AG20443 (cell line): ENCODE measurements at regions not wholly inside any gene's neighbourhood (a gene's known extent, or its start where the extent isn't known, plus 50 kb on each side); places are given as distances from the start of the nearest gene placed in this dataset.

Source experiments
- DNase-seq: peaks from one replicate; pipeline ENCODE4 v3.0.0; 2012; ENCODE audit warnings: low spot score, mixed read lengths

DNA sequence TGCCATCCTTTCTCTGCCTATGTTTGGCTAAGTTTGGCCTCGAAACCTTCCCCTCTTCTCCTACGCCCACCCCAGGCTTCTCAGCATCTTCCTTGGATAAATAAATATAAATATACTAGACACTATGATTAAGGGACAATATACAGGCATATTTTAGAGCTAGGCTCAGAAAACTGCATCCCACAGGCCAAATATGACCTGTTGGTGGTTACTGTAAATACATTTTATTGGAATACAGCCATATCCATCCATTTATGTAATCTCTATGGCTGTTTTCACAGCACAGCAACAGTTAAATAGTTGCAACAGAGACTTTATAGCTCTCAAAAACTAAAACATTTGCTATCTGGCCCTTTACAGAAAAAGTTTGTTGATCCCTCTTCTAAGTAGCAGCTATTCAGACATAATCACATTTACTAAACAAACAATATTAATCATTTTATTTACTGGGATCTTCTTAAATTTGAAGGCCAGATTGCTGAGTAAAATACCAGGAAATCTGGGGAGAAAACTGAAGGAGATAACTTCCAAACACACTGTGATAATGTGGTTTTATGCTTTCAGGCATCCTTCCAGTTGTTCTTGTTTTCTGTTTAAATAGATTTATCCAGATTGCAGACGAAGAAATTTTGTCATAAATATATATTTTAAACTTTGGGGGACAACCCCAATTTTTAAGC, 269.7 kb upstream of the THRB start:
- no peak for DNase-seq

DNA sequence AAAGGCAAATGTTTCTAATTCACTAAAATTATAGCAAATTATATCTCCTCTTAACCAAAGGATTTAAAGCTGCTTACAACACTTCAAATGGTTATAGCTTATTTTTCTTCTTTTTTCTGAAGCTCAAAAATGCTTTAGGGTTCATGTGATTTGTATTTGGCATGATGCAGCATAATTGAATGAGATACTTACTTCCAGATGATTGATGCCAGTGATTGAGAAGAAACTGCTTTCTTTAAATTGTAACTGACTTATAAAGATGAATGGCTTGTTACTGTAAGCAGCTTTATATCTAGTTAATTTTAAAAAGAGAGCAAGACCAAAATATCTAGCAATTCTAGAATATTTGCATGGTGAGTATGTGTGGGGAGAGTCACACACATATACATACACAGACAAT, 270.7 kb upstream of the THRB start:
- no peak for DNase-seq

DNA sequence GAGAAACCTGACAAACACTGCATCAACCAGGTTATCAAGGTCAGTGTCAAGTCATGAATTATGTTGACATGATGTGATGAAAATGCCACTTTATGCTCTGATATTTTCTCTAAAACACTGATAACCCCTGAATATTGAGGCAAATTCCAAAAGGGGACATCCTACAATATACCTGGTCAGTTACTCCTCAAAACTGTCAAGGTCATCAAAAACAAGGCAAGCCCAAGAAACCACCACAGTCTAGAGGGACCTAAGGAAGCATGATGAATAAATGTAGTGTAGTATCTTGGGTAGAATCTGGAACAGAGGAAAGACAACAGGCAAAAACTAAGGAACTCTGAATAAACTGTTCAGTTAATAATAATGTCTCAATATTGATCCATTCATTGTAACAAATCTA, 275.3 kb upstream of the THRB start:
- no peak for DNase-seq

DNA sequence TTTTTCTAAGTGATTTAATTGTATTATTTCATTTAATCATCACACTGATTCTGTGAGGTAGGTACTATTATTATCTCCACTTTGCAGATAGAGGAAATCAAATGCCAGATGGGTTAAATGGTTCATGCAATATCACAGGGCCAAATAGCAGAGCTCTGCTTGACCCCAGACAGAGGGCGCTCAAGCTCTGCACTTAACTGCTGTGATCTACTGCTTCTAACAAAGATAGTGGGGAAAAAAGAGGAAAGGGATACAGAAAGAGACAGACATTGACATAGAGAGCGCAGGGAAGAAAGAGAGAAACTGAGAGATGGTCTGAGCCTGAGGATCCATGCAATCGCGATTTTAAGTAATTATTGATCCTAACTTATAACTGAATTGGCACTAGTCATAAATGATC, 279.1 kb upstream of the THRB start:
- peak; percentile 59 for DNase-seq

DNA sequence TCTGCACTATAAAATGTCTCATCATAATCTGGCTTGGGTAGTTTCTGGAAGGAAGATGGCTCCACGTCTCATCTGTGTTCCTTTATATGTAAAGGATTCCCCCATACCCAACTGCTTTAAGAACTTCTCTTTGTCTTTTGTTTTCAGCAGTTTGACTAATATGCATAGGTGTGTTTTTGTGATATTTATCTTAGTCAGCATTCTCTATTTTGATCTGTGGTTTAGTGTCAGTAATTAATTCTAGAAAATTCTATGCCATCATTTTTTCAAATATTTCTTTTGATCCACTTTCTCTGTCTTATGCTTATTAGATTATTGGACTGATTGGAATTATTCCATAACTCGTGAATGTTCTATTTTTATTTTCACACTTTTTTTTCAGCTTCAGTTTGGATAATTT, 286.3 kb upstream of the THRB start:
- no peak for DNase-seq

DNA sequence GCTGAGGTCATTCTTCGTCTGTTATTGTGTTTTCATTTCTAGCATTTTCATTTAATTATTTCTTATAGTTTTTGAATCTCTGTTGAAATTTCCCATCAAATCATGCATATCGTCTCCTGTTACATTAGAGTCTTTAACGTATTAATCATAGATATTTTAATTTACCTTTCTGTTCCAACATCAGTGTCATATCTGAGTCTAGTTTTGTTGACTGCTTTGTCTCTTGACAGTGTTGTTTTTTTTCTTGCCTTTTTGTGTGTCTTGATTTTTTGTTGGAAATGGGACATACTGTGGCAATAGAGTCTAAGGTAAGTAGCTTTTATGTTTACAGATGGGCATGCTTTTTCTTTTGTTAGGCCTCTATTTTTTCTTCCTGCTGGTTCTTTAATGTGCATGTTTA, 286.8 kb upstream of the THRB start:
- no peak for DNase-seq

DNA sequence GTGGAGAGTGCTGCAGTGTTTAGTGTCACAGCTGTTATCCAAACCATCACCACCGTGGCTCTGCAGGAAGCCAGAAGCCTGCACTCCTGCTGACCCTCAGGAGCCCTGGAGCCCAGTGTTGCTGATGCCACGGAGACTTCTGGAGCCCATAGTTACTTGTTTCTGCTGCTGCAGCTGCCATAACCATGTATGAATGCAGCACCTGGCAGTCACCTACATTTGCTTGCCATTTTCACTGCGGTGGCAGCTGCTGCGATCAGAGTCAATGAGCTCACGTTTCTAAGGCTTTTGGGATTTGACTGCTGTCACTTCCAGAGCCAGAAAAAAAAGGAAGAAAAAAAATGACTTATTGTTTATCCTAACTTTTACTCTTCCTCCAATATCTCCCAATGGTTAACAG, 299.2 kb upstream of the THRB start:
- no peak for DNase-seq

DNA sequence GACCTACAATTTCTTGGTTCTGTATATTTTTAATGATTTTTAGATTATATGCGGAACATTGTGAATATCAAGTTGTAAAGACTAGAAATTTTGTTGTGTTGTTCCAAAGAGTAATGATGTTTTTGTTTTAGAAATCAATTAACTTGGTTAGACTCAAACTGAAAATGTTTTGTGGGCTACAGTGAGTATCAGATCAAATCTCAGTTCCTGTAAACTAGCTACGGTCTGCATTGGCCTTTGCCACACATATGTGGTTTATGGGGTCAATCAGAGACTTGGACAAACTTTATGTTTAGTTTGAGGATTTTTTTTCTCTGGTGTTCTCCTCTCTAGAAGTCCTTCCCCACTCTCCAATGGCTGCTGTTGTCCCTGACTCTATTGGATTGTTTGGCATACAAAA, 308.0 kb upstream of the THRB start:
- DNase-seq, result no peak

DNA sequence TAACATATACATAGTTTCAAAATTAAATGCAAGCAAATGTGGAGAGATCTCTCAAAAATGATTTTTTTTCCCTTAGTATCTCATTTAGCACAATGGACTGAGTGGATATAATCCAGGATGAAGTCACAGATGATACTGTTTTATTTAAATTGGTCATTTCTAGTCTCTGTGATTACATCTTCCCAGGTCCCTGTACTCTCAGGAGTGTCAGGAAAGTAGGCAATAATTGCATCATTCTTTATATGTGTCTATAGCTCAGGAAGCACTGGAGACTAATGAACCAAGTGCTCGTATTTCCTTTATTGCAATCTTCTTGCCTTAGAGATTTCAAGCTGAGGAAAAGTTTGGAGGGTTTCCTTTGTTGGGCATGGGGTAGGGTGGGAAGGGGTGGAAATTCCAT, 309.4 kb upstream of the THRB start:
- no peak for DNase-seq

DNA sequence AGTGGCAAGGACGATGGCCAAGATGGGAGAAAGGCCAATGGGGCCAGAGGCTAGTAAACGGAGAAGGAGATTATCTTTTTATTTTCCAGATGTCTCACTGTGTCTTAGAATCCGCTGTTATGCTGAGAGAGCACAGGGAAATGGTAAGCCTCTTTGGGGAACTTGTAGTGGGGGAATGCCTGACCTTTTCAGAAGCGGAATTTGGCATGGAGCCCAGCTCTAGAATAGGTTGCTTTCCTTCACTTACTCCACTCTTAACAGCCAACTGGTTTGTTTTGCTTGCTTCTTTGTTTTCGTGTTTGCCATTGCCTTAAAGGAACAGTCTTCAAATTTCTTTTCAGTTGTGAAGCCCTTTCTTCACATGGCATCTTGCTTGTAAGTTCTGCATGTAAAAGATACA, 316.2 kb upstream of the THRB start:
- DNase-seq, result no peak

DNA sequence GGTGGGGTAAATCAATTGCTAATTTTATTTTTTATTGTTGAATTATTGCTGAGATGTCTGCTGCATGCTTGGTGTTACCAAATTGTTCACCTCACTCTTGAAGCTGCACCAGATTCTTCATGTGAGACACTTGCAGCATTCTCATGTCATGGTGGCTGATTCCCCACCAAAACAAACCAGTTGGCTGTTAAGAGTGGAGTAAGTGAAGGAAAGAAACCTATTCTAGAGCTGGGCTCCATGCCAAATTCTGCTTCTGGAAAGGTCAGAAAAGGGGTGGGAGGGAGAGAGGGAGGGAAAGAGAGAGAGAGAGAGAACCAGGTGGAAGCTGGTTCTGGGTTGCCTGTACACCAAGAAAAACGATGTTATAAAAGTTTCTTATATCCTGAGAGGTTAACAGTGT, 317.5 kb upstream of the THRB start:
- DNase-seq, result no peak

DNA sequence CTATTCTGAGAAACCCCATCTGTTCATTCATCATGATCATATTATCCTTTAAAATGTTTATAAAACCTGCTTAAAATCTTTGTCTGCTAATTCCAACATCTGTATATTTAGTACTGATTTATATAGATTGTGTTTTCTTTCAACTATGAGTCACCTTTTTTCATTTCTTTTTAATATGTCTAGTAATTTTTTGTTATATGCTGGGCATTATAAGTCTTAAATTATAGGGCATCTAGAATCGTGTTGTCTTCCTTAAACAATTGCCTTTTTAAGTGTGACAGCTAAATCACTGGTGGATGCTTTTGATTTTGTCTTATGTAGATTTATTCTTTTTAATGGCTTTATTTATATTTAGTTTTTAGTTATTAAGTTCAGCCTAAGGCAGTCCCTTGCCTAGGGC, 323.4 kb upstream of the THRB start:
- DNase-seq, result no peak

DNA sequence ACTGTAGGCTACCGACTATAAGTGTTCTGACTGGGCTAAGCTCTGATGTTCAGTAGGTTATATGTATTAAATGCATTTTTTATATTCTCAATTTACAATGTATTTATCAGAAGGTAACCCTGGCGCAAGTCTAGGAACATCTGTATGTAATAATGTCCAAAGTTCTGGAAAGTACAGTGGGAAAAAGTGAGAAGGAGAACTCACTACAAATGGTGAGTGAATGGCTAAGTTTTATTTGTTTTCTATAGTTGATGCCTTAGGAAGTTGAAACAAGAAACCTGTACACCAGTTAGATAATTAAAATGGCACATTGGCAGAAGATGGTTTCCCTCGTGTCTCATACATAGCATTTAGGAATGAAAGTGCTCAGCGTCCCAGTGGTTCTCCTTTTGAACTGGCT, 333.4 kb upstream of the THRB start:
- no peak for DNase-seq

DNA sequence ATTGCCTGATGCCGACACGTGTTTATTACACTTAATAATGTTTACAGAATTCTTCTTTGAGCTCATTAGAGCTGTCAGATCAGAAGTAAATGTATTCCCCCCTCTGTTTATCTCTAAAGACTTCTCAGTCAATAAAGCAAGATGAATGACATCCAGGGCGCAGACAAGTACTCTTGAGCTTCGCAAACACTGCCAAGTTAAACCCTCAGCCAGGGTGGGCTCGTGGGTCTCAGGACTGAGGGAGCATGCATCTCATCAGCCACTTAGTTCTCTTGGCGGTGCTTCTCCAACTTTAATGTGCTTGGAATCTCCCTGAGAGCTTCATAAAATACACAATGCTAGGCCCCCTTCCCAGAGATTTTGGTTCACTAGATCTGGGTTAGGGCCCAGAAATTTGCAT, 333.9 kb upstream of the THRB start:
- DNase-seq, result no peak

DNA sequence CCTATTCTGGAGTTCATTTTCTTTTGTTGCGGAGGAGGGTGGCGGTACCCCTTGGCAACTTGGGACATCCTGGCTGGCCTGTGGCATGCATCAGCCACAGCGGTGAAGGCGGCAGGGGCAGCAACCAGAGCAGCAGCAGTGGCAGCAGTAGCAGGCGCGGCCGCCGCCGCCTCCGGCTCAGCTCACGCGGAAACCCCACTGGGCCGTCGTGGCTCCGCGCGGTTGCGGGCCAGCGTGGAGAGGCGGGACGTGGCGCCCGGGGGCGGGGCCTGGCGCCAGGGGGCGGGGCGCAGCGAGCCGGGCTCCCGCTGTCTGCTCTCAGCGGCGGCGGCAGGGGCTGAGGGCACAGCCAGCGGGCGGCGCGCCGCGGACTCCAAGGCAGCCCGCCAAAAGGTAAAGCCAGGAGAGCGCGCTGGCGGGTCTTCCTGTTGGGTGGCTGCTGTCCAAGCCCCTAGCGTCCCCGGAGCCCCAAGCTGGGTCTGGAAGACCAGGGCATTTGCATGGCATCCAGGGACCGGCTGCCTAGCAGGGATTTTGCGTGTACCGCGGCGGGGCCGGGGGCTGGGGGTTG, 334.4 kb upstream of the THRB start:
- peak; percentile 75 for DNase-seq

DNA sequence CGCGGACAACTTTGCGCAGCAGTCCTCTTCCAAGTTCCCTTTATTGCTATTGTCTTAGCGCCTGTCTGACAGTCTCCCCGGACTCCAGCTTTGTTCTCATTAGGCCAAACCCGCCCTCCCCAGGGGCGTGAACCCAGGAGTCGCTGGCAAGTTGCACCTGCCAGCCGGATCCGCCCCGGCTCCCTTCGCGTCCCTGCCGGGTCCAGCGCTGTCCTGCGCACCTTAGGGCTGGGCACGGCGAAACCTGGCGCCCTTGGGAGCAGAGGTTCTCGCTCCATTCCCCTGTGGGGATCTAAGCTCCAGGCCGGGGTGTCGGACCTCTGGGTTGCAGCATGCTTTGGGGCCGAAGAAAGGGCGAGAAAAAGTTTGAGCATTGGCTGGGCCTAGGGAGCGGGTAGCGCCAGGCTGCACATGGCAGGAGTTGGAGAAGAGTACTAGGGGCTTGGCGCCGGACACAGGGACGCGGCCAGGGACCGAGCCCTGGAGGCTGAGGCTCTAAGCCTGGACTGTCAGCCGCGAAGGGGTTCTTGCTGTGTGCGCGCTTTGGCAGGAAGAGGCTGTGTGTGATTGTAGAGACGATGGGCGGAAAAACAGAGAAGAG, 335.1 kb upstream of the THRB start:
- peak; percentile 18 for DNase-seq

DNA sequence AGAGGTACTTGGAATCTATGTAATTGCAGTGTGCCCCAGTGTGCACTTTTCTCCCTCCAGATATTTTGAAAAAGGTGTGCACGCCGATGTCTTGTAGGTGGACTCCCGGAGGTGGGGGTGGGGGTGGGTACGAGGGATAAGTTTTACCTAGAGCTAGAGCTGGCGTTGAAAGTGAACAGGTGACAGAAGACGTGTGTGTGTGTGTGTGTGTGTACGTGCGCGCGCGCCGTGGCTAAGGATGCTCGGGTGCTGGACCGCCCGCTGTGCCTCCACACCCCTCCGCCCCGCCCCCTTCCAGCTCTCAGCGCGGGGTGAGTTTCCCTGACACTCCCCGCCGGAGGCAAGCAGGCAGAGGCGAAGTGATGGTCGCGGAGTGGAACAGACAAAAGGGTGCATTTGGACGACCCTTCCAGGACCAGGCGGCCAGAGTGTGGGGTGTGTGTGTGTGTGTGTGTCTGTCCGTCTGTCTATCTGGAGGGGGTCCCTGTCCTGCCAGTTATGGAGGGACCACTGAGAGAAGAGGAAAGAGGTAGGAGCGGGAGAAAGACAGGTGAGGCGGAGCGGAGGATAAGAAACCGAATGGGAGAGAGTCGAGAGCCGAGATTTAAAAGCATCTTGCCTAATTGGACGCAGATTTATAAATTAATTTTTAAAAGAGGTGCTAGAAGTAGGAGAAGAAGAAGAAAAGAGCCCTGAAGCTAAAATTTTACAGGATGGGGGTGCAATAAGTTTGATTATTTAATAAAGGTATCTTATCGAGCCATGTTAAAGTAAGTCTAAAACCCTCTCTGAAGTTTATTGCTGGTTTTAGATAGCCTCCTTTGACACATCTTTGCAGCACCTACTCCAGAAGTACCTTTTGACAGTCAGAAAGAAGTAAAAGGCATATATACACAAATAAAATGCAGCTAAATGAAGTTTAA, 335.8 kb upstream of the THRB start:
- DNase-seq, result peak; percentile 13

DNA sequence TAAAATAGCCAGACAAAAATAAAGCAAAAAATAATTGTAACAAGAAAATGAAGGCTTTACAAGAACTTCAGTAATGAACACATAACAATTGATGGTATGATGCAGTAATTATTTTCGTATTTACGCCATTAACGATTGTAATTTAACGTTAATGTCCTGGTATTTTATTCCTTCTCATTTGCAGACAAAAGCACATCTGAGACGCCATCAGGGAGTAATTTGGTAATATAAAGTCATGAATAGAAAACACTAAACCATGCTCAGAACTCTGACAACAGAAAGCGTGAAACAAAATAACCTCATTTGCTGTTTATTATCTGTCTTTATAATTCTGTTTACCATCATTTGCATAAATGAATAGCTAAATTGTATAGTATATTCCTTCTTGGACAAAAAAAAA, 336.6 kb upstream of the THRB start:
- no peak for DNase-seq

DNA sequence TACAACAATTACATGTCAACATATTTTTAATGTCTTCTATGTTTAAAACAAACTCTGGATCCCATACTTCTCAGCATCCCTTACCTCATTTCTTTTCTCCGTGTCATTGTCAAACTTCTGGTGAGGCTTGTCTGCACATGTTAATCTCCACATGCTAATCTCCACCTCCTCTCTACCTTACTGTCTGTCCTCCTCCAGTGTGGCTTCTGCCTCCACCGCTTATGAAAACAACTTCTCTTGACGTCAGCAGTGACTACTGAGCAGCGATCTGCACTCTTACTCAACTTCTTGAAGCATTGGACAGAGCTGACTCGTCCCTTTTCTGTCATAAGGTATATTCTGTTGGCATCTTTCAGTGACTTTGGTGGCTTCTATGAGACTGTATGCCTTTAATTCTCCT, 338.2 kb upstream of the THRB start:
- DNase-seq, result no peak

DNA sequence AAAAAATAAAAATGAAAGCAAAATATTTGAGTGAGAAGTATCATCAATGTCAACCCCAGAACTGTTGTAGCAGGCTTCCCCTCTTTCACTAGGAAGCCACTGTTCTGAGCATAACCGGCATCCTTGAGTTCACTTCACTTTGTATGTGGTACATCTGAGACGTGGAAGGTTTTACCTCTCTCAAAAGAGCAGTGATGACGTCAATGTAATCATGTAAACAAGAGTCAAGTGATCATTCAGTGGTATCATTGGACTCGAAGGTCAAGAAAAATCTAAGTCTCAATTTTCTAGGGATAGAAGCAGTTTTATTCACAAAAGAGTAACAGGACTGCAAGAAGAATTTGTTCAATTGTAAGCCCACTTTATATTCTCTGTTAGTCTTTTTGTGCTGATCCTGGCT, 339.8 kb upstream of the THRB start:
- DNase-seq, result no peak

DNA sequence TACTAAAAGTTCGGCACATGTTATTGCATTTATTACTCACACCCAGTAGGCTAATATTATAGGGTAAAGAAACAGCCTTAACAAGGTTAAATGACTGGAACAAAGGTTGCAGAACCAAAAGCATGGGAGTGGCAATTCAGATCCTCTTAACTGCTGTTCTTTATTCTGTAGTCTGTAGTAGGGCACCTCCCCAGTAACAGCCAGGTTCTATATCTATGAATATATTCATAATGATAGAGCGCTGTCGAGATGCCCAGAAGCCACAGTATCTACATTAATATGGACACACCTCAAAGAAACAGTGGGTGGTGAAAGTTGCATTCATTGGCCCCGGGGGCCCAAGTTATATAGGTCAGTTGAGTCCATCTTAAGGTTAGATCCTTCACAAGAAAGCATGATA, 340.9 kb upstream of the THRB start:
- no peak for DNase-seq

DNA sequence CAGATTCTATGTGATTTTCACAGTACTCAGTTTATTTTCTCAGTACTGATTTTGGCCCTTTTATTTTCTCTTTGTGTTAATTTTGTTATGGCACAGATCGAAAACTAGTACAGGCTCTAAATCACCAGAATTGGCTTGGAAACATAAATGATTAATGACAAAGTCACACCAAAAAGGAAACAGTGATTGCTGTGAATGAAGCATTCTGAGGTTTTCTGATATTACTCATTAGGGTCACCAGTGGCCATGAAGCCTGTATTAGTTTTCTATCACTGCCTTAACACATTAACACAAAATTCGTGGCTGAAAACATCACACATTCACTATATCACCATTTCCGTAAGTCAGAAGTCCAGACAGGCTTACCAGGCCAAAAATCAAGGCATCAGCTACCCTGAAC, 343.0 kb upstream of the THRB start:
- DNase-seq, result no peak

DNA sequence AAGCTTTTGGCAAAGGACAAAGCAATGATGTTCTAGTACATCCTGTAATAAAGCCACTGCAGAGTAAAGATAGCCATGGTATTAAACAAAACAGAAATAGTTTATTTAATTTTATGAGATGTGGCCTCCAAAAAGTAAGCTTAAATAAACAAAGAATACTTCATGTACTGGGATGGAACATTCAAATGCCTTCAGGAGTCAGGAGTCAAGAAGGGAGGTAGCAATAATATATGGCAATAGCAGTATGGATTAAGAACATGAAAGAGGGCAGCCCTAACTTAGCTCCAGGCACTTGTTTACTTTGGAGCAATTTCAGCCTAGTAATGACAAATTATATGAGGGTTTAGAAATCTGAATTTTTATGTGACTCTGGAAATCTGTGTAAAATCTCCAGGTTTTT, 343.9 kb upstream of the THRB start:
- DNase-seq, result no peak
